ENCODE measurements at regions not wholly inside any gene's neighbourhood (a gene's known extent, or its start where the extent isn't known, plus 50 kb on each side); places are given as distances from the start of the nearest gene placed in this dataset.

- TF ChIP-seq CTCF (IDR thresholded peaks at IDR 0.05): no peak
- no peak for TF ChIP-seq POLR2A (IDR thresholded peaks at IDR 0.05)
- TF ChIP-seq EP300 (IDR thresholded peaks at IDR 0.05): peak; percentile 47 to 77
Observed at GRCh38 chr10:3624367-3624766, 160.6 kb downstream of the KLF6 start.
